ENCODE measurements at regions not wholly inside any gene's neighbourhood (a gene's known extent, or its start where the extent isn't known, plus 50 kb on each side); places are given as distances from the start of the nearest gene placed in this dataset.

DNA sequence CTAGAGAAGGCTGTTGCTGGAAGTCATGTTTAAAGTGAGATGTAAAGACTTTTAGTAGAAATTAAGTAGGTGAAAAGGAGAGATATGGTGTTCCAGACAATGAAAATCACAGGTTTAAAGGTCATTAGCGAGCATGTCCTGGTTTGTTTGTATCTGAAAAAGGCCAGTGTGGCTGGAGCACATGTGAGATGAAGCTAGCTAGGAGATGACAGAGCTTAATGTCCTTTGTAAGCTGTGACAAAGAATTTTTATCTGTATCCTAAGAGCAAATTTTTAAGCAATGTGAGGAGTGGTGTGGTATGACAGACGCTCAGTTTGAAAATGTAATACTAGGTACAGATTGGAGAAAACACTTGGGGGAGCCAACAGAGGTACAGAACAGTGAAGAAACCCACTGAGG lies 567.2 kb upstream of the ARRDC3 start:
- H3K36me3 ChIP-seq (ENCODE audit: control insufficient read depth, insufficient read depth, low read length), result no peaks in the 10 kb centered on the region
- no peaks in the 10 kb centered on the region for H3K9me3 ChIP-seq (ENCODE audit: control insufficient read depth, insufficient read depth, low read length)
- no peak overlapping the region for H3K27ac Mint-ChIP-seq
- no peaks in the 10 kb centered on the region for H3K27me3 Mint-ChIP-seq (ENCODE audit: low read depth in 2 of 2)
- no peak overlapping the region for H3K27ac ChIP-seq (ENCODE audit: low read length)
- H3K9me3 Mint-ChIP-seq, result peaks cover 0 to 2% of the 10 kb centered on the region in 2 donors
- H3K4me1 ChIP-seq (ENCODE audit: control insufficient read depth, insufficient read depth, low read length), result no peaks in the 10 kb centered on the region
- no peak for DNase-seq
- no peak overlapping the region for H3K4me3 ChIP-seq (ENCODE audit: low read length)
- intact Hi-C loops (cut with micrococcal nuclease), result no loop called here
- WGBS (ENCODE audit: insufficient coverage), result 80% methylated on average over 2 of the region's 2 CpGs
- H3K4me3 Mint-ChIP-seq, result no peak overlapping the region
- TF ChIP-seq, protein P1, sequence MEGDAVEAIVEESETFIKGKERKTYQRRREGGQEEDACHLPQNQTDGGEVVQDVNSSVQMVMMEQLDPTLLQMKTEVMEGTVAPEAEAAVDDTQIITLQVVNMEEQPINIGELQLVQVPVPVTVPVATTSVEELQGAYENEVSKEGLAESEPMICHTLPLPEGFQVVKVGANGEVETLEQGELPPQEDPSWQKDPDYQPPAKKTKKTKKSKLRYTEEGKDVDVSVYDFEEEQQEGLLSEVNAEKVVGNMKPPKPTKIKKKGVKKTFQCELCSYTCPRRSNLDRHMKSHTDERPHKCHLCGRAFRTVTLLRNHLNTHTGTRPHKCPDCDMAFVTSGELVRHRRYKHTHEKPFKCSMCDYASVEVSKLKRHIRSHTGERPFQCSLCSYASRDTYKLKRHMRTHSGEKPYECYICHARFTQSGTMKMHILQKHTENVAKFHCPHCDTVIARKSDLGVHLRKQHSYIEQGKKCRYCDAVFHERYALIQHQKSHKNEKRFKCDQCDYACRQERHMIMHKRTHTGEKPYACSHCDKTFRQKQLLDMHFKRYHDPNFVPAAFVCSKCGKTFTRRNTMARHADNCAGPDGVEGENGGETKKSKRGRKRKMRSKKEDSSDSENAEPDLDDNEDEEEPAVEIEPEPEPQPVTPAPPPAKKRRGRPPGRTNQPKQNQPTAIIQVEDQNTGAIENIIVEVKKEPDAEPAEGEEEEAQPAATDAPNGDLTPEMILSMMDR (IDR thresholded peaks at IDR 0.05), result no peak
- no peaks in the 10 kb centered on the region for H3K4me1 Mint-ChIP-seq
- H3K27me3 ChIP-seq (ENCODE audit: control insufficient read depth, insufficient read depth, low read length), result no peaks in the 10 kb centered on the region
- no peaks in the 10 kb centered on the region for H3K36me3 Mint-ChIP-seq
- ATAC-seq, result no peak

DNA sequence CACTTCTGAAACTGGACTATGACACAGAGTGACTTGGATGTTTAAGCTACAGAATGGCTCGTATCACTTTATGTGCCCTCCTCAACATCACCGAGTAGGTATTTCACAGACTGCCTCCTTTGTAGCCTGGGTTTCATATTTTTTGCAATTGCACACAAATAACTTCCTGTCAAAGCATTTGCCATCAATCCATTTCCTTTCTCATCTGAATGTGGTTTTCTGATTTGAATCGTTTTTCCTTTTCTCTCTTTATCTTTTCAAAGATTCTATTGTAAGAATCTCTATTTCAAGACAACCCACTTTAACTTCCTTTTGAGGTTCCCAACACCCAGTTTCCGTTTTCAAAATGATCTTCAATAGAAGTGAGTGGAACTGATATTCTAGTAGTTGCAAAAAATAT lies 563.8 kb upstream of the ARRDC3 start:
- Histone ChIP-seq H3K4me1 (ENCODE audit: control insufficient read depth, insufficient read depth, low read length) (no peaks in the 10 kb centered on the region), H3K9me3 (ENCODE audit: control insufficient read depth, insufficient read depth, low read length) (no peaks in the 10 kb centered on the region), H3K4me3 (ENCODE audit: low read length) (no peak overlapping the region), H3K27me3 (ENCODE audit: control insufficient read depth, insufficient read depth, low read length) (no peaks in the 10 kb centered on the region), H3K36me3 (ENCODE audit: control insufficient read depth, insufficient read depth, low read length) (no peaks in the 10 kb centered on the region), H3K27ac (ENCODE audit: low read length) (no peak overlapping the region)
- Mint-ChIP-seq H3K4me1 (no peaks in the 10 kb centered on the region), H3K27ac (no peak overlapping the region), H3K9me3 (peaks cover 4 to 5% of the 10 kb centered on the region in 2 donors), H3K27me3 (ENCODE audit: low read depth in 2 of 2) (no peaks in the 10 kb centered on the region), H3K4me3 (no peak overlapping the region), H3K36me3 (no peaks in the 10 kb centered on the region)
- 24% methylated on average over 3 of the region's 4 CpGs for WGBS (ENCODE audit: insufficient coverage)
- TF ChIP-seq, protein P1 (IDR thresholded peaks at IDR 0.05), result no peak
- intact Hi-C loops (cut with micrococcal nuclease), result no loop called here
- ATAC-seq (no peak), DNase-seq (no peak)

DNA sequence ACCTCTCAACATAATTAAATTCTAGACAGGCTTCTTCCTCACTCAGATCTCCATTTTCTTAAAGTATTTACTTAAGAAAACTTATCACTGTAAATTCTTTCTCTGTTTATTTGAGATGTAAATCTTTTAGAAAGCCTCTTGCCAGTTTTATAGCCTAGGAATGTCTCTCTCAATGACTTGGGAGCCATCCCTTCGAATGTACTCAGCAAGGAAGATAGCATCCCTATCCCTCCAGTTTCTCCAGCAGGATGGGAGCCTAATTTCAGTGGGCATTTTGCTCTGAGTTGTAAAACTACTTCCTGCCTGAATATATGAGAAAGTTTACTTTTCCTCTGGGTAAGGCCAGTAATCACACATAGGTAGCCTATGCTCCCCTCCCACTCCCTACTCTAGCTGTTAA lies 558.5 kb upstream of the ARRDC3 start:
- no peaks in the 10 kb centered on the region for H3K9me3 ChIP-seq (ENCODE audit: control insufficient read depth, insufficient read depth, low read length)
- Mint-ChIP-seq H3K9me3 (peaks cover 6 to 8% of the 10 kb centered on the region in 2 donors), H3K27ac (no peak overlapping the region), H3K4me1 (no peaks in the 10 kb centered on the region), H3K27me3 (ENCODE audit: low read depth in 2 of 2) (no peaks in the 10 kb centered on the region), H3K4me3 (no peak overlapping the region), H3K36me3 (no peaks in the 10 kb centered on the region)
- 25% methylated on average over 1 of the region's 1 CpG for WGBS (ENCODE audit: insufficient coverage)
- ATAC-seq, result no peak
- intact Hi-C loops (cut with micrococcal nuclease), result no loop called here
- no peak overlapping the region for H3K27ac ChIP-seq (ENCODE audit: low read length)
- no peak overlapping the region for H3K4me3 ChIP-seq (ENCODE audit: low read length)
- TF ChIP-seq, protein P1 (IDR thresholded peaks at IDR 0.05), result no peak
- H3K36me3 ChIP-seq (ENCODE audit: control insufficient read depth, insufficient read depth, low read length), result no peaks in the 10 kb centered on the region
- H3K4me1 ChIP-seq (ENCODE audit: control insufficient read depth, insufficient read depth, low read length), result no peaks in the 10 kb centered on the region
- no peak for DNase-seq
- H3K27me3 ChIP-seq (ENCODE audit: control insufficient read depth, insufficient read depth, low read length), result no peaks in the 10 kb centered on the region

DNA sequence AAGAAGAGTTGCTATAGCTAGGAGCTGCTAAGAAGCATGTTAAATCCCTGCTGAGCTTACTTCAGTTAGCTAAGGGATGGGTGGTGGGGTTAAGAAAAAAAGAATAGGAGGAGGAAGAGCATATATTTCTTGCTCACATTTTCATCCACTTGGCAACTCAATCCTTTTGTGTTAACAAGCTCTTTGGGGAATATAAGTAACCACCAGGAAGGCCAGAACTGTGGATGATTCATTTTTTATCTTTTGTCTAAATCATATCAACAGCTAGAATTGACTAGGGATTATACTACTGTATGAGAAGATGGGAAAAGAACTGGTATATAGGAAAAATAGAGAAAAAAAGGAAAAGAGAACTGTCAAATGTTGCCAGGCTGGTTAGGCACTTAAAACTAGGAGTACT lies 555.3 kb upstream of the ARRDC3 start:
- no peaks in the 10 kb centered on the region for H3K27me3 Mint-ChIP-seq (ENCODE audit: low read depth in 2 of 2)
- H3K4me3 Mint-ChIP-seq, result no peak overlapping the region
- no peaks in the 10 kb centered on the region for H3K36me3 Mint-ChIP-seq
- H3K27ac ChIP-seq (ENCODE audit: low read length), result no peak overlapping the region
- ATAC-seq, result no peak
- no peaks in the 10 kb centered on the region for H3K27me3 ChIP-seq (ENCODE audit: control insufficient read depth, insufficient read depth, low read length)
- H3K4me3 ChIP-seq (ENCODE audit: low read length), result no peak overlapping the region
- no peaks in the 10 kb centered on the region for H3K9me3 ChIP-seq (ENCODE audit: control insufficient read depth, insufficient read depth, low read length)
- DNase-seq, result no peak
- no peaks in the 10 kb centered on the region for H3K36me3 ChIP-seq (ENCODE audit: control insufficient read depth, insufficient read depth, low read length)
- no peaks in the 10 kb centered on the region for H3K4me1 ChIP-seq (ENCODE audit: control insufficient read depth, insufficient read depth, low read length)
- peaks cover 6 to 8% of the 10 kb centered on the region in 2 donors for H3K9me3 Mint-ChIP-seq
- intact Hi-C loops (cut with micrococcal nuclease), result no loop called here
- TF ChIP-seq, protein P1 (IDR thresholded peaks at IDR 0.05), result no peak
- no peaks in the 10 kb centered on the region for H3K4me1 Mint-ChIP-seq
- no peak overlapping the region for H3K27ac Mint-ChIP-seq
